ENCODE measurements at regions not wholly inside any gene's neighbourhood (a gene's known extent, or its start where the extent isn't known, plus 50 kb on each side); places are given as distances from the start of the nearest gene placed in this dataset.

DNA sequence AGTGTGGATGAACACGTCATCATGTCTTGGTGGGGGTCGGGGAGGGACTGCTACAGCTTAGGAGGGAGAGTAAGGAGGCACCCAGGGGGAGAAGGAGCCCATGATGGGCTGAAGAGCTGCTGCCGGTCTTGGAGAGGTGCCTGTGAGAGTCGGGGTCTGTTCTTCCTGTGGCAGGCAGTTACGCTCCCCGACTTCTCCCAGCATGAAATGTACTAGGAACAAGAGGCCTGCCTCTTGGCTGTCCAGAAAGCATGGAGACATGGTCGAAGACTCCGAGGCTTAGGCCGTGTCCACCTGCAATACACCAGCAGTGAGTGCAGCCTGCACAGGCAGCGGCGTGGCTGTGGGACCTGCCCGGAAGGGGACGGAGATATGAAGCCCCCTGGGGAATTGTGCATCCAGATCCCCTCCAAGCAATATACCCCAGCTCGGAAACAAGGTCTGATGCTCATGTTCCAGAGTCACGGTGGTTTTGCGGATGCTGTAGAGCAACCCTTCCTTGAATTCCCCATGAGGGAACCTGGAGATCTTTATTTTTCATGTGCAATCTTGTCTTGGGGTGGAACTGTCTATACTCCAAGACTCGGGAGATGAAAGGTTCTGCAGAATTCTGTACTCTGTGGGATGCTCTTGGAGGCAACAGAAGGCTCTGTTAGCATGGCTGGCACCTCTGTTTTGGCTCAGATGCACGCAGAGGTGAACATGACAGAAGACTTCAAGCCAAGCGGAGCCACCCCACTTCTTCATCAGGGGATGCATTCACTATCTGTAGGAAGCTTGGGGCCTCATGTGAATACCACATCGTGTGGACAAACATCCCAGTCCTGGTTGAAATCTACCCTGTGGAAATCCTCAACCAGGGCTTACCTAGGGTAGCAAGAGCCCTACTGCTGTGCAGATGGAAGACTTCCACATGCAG, 374.9 kb upstream of the IRX4 start:
- no peak for DNase-seq

DNA sequence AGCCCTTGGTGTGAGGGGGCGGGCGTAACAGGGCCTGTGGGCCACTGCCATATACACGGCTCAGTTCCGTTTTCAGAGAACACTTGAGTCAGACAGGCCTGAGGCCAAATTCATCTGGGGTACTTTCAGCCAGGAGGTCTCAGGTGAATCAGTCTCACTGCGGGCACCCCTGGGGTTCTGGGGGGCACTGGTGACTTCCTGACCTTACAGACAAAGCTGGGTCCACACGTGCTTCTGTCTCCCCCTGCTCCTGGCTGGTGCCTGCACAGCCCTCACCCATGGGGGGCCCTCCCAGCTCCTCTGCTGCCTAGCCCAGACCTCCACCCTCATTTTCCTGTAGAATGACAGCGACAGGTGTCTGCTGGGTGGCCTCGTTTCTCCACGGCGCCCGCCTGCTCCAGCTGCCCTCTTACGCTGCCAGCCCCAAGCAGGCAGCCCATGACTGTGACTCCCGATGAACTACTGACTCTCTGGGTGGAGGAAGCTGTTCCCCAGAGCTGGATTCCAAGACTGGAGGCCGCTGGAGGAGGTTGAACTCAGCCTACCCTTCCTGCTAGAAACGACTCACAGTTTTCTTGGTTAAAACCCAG, 374.1 kb upstream of the IRX4 start:
- DNase-seq = no peak

DNA sequence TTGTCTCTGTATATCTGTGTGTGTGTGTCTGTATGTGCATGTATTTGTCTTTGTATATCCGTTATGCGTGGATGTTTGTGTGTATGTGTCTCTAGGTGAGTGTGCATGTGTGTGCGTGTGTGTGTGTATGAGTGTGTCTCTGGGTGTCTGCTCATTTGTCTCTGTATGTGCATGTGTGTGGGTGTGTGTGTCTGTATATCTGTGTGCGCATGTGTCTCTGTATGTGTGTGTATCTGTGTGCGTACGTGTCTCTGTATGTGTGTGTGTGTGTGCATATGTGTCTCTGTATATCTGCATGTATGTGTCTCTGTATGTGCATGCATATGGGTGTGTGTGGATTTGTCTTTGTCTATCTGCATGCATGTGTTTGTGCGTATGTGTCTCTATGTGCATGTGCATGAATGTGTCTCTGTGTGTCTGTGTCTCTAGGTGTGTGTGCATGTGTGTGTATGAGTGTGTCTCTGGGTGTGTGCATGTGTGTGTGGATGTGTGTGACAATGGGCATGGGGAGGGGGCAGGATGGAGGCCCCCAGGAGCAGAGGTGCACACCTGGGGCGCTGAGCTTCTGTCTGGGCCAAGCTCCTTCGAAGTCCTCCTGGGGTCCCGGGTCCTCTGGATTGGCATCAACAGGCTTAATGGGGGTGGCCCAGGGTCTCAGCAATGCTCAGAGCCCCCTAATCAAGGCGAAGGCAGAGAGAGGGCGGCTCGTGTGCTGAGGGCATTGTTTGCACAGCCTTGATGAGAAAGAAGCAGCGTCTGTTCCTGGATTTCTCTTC, 373.4 kb upstream of the IRX4 start:
- DNase-seq = no peak

DNA sequence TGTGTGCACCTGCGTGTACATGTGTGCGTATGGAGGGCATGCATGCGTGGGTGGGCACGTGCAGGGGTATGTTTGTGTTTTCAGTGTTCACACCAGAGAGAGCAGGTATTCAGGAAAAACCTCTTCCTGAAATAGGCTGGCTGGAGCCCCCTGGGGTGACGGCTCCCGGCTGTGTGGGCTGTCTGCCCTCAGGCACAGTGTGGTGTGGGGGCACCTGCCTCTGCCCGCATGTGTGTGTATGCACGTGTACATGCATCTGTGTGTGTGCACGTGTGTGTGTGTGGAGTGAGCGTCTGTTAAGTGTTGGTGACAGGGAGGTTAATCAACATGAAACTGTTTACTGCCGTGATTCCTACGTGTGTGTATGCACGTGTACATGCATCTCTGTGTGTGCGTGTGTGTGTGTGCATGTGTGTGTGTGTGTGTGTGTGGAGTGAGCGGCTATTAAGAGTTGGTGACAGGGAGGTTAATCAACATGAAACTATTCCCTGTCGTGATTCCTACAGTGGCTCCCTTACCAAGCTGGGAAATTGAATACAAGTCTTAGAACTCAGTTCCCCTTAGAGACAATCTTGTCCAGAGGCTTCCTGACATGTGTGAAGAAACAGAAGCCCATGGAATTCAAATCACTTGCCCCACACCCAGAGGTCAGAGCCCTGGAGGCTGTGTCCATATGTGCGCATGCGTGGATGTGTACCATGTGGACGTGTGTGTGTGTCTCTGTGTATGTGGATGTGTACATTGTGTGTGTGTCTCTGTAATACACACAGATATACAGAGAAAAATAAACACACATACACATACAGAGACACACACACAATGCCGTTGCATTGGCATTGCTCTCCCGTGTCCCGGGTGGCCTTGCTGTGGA, 372.4 kb upstream of the IRX4 start:
- no peak for DNase-seq

DNA sequence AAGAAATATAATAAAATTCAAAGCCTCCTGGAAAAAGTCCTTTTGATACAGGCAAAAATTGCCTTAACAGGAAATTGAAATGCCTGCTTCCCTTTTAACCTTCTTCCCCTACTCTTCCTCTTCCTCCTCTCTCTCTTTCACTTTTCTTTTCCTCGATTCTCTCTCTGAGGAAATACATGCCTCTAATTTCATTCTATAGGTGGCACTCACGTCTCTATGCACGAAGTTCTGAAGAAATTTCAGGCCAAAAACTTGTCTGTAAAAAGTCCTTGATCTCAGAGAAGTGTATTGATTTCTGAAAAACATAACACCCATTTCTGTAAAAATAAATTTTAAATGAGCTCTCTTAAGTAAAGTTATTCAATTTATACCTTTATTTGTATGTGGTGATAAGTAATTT, 371.7 kb upstream of the IRX4 start:
- no peak for DNase-seq

DNA sequence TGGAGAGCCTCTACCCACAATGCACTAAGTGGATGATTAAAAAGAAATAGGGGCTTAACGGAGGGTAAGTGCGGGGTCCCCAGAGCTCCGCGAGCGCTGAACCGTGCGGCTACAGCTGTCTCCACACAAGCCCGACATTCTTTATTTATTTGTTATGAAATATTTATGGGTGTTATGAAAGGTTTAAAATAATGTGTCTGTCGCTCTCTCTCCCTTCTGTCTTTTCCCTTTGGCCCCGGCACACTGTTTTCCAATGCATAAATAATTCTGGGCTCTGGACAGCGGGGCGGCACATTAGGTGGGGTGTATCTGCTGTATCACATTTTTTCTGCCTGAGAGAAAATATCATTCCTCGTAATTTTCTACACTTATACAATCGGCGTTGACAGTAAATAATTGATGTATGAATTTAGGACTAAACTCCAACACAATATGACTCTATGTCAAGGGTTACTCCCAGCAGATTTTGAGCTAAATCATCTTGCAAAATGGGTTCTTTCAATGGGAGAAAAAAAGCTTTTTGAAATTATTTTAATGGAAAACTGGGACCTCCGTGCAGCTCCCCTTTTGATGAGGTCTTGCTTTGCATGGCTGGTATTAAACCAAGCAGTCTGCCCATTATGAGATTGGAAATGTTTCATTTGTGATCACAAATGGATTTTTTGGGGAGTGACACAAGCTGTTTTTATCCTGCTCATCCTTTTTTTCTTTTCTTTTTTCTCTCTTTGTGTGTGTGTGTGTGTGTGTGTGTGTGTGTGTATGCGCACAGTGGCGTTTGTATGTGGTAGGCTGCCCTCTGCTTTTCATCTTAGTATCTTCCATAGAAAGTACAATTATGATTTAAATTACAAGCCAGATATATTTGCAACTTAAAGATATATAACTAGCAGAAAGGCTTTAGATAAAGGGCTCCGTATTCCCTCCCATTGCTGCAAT, 370.6 kb upstream of the IRX4 start:
- DNase-seq = no peak

DNA sequence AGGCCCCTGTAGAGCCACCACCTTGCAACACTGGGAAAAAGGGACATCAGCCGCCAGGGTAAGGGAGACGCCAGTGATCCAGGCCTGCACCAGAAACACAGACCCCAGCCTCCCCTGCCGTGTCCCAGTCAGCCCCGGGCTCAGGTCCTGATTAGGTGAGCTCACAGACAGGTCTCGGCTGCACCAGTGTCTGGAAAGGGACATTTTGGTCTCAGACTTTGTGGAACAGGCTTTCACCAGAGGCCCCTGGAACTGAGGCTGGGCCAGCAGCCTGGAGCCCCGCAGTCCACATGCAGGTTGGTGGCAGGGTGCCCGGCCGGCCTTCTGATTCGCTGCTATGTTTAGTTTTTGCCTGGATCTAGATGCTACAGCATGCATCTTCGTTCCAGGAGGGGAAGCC, 369.0 kb upstream of the IRX4 start:
- no peak for DNase-seq

DNA sequence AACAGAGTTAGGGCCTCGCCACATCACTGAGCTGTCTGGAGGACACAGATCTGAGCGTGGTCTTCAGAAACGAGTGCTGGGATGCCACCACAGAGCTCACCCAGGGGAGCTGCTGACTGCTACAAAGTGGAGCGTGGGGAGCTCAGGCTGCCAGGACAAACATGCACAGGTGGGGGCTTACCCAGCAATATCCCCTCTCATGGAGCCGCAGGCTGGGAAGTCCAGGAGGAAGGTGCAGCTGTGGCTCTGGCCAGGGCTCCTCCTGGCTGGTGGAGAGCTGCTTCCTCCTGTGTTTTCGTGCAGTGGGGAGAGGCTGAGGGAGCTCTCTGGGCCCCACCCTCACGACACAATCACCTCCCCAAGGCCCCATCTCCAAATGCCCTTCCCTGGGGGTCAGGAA, 368.6 kb upstream of the IRX4 start:
- no peak for DNase-seq

DNA sequence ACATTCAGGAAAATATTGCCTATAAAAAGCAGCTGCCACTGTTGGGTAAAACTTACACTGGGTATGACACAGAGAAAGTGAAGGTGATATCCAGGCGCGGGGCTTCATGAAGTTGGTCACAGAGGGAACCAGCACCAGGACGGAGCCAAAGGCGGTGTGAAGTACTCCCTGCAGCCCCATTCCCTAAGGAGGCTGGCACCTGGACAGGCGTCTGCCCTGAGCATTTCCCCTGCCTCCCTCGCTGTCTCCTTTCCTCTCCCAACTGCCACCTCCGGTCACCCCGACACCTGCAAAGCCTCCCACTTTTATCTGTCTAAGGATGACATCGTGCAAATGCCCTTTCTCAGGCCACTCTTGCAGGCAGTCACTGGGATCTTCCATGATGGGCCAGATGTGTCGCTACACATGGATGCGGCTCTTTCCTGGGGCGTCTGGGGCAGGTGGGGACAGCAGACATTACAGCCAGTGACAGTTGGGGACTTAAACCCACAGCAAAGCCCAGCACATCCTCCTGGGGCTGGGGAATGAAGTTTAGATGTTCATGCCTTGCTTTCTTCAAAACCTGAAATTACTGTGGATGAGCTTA, 367.7 kb upstream of the IRX4 start:
- no peak for DNase-seq

DNA sequence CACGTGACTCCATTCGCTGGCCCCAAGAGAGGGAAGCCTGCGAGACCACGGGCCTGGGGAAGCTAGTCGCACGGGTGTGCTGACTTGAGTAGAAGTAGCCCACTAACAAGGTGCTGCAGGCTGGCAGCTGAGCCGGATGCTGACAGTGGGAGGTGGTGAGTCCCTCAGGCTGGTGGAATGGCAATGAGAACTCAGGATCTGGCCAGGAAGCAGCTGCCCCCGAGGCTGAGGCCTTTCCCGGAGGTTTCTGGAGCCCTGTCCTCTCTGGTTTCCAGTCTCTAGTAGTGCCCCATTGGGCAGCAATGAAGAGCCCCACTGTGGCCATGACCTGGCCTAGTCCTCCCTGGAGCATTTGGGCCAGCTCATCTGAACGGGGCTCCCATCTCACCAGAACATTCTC, 366.7 kb upstream of the IRX4 start:
- DNase-seq = no peak

DNA sequence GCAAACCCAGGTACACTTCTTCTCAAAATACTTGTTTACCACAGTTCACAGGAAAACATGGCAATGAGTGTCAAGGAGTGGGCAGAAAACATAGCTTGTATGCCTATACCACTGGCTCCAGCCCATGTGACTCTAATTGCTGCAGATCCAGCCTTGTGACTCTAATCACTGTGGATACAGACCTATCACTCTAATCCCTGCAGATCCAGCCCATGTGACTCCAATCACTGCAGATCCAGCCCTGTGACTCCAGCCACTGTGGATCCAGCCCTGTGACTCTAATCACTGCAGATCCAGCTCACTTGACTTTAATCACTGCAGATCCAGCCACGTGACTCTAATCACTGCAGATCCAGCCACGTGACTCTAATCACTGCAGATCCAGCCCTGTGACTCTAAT, 366.3 kb upstream of the IRX4 start:
- DNase-seq = no peak

DNA sequence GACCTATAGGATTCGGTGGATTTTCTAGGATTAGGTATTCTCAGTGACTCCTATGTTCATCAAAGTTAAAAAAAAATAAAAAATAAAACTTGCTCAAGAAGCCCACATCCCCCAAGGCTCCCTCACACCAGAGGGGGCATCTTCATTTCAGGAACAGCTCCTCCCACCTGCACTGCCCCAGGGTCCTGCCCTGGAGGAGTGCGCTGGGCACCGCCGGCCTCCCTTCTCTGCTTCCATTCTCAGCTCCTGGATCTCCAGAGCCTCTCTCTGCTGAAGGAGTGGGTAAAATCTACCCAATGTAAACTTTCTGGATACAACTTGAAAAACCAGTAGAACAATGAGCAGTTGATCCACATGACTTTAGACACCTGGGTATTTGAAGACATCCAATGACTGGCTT, 359.8 kb upstream of the IRX4 start:
- no peak for DNase-seq

DNA sequence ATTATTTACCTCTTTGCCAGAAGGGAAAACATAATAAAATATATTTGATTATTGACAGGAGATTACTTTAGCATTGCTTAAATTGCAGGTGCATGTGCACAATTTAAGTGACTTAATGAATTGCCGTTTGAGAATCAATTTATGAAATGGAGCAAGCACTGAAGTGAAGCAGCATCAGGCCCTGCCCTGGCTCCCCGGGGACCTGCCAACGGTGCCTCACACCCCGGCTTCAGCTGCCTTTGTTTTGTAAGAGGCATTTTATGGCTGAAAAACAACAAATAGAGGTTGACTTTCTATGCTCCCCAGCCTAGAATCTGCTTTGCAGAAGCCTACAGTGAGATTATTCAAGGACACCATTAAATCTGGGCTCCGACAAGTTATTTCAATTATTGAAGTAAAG, 359.1 kb upstream of the IRX4 start:
- no peak for DNase-seq

DNA sequence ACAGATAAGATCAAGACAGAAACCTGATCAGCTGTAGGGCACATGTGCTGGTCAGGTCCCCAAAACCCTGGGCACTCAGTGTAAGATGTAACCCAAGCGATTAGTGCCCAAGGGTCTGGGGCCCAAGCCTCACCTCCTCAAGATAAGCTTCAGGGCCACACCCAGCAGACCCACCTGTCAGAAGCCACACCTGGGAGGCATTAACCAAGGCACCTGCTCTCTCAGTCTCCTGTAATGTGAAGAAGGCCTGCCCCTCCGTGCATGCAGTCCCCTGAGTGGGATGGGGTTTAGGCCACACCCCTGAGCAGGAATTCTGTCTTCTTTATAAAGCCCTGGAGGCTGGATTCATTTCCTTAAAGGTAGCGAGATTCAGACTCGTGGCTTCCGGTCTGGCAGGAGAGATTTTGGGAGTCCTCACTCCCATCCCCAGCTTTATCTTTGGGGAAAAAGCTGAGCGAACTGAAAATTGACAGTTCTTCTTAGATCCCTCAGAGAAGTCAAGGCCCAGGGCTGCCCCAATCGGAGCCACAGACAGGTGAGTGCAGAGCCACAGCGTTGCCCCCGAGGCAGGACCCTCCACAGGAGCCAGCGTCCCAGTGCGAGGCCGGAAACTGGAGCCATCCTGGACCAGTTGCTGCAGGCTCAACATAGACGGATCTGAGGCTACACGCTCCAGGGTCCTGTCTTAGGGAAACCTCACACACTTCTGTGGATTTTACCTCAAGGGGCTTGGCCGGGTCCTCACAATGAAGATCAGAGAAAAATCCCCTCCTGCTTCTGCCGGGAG, 357.6 kb upstream of the IRX4 start:
- no peak for DNase-seq

DNA sequence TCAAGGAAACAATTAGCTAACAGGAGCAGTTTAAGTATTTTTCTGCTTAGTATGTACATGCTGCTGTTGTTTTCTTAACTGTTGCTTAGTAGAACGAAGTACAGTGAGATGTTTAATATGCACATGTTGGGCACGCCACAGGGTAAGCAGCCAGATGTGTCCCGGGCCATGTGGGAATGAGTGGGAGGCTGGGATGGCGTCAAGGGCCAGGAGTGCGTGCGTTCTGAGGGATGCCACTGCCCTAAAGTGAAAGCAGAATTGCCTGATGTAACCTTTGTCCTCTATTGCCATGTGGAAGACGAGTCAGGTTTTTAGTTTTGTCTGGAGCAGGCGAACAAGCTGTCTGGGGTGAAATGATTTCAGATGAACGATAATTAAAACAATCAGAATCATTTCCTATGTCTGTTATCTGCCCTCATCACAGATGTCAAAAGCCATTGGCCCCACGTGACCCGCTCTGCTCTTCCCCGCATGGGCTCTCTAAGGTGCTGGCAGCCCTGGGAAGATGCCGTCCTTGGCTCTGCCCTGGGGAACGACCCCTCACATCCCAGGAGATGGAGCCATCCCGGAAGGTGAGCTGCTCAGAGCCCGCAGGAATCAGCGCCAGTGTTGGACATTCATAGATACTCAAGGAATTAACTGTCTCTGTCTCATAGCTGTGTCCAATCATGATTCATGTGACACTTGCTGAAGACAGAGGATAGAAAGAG, 356.6 kb upstream of the IRX4 start:
- DNase-seq = no peak

DNA sequence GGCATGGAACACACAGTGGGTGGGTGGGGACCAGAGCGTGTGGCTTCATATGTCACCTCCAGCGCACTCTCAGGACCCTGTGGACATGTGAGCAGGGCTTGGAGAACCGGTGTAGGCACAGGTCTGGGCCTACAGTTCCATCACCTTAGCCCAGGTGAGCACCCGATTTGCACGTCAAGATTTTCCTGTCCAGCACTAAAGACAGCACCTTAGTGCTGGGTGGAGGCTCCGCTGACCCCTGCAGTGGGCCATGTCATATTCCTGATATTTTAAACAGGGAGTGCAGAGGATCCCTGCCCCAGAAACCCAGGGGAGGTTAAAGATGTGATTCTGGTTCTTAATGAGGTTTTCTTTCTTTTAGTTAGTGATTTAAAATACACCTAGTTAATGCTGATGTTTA, 356.0 kb upstream of the IRX4 start:
- DNase-seq = no peak

DNA sequence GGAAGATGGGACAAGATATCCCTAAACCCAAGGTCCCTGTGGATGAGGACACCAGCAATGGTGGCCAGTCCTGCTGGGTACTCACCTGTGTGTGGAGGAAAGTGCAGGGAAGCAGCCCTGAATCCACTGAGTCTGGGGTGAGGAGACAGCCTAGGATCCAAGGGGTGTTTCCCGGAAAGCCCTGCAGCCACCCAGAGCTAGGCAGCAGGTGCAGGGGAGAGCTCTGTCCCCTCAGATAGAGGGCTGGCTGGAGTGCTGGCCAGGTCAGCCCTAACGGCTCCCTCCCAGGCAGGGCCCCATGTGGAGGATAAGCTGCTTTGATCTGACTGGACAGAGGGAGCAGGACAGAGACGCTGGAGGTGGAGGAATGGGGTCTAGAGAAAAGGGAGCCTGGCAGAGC, 344.7 kb upstream of the IRX4 start:
- DNase-seq = no peak

DNA sequence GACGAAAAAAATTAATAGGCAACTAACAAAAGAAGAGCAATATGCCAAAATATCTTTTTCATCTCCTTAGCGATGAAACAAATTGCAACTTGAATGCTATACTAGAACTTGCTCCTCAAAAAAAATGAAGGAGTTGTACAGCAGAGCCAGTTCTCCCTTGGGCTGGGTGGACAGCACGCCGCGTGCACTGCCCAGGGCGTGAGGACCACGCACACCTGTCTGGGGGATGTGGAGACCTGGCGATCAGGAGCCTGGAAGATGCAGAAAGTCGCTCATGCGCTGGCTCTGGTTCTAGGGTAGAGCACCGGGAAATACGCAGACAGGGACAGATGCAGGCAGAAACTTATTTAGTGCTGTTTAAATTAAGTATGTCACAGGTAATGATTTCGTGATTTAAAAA, 342.0 kb upstream of the IRX4 start:
- no peak for DNase-seq

DNA sequence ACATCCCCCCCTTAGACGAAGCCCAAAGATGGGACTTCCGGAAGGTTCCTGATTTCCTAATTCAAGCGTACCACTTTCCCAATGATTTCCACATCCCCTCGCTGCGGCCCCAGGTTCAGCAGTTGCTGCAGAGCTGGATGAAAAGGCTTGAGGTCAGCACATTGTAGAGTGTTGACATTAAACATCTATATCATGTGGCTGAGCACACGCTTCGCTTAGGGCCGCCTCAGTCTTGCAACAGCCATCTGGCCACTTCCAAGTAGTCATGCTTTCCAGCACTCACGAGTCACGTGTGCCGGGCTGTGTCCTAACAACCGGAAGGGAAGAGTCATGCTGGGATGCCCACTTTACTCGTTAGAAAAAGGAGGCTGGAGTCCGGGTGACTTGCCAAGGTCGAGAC, 340.6 kb upstream of the IRX4 start:
- DNase-seq = no peak

Data from CD4-positive, alpha-beta T cell treated with Interleukin-17A for 1 hour (primary cell).